ENCODE measurements at regions not wholly inside any gene's neighbourhood (a gene's known extent, or its start where the extent isn't known, plus 50 kb on each side); places are given as distances from the start of the nearest gene placed in this dataset.

- peaks cover 22 to 30% (median 28%) of the 10 kb centered on the region in 3 donors for H3K27me3 Mint-ChIP-seq
- H3K4me3 Mint-ChIP-seq = no peak overlapping the region
- H3K9me3 Mint-ChIP-seq = peaks cover 0 to 12% (median 1%) of the 10 kb centered on the region in 7 donors
- no peaks in the 10 kb centered on the region for H3K4me1 Mint-ChIP-seq
- DNase-seq (no peak), ATAC-seq (ENCODE audit: low read depth in 2 of 2) (no peak)
- no peak overlapping the region for H3K27ac Mint-ChIP-seq
- no peaks in the 10 kb centered on the region for H3K36me3 Mint-ChIP-seq
Observed at GRCh38 chr4:138857416-138857815, 158.2 kb upstream of the NOCT start.

DNA sequence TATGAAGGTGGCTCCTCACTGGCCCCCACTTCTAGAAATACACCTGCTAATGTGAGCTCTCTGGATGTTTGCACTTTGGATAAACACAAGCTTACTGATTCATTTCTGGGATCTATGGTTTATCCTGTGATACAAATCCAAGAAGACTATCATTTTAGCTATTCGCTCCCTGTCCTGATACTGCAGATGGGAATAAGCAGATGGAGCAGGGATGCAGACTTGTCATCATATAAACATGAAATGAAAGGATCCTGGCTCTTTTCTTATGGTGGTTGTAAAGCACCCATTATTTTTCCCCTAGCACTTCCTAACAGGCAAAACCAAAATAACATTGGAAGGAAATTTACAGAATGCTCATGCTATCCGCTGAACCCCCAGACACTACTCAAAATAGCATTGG lies 162.9 kb upstream of the NOCT start:
- Mint-ChIP-seq H3K4me3 (peak overlapping the region in 1 of 8 donors; percentile 6), H3K36me3 (no peaks in the 10 kb centered on the region)

GRCh38 chr4:138851391-138852335 lies 163.9 kb upstream of the NOCT start:
- Mint-ChIP-seq H3K27ac (no peak overlapping the region), H3K4me1 (peaks cover 0 to 10% (median 6%) of the 10 kb centered on the region in 3 donors), H3K9me3 (peaks cover 0 to 12% (median 5%) of the 10 kb centered on the region in 7 donors), H3K36me3 (no peaks in the 10 kb centered on the region), H3K27me3 (peaks cover 13 to 35% (median 32%) of the 10 kb centered on the region in 3 donors), H3K4me3 (peak overlapping the region in 1 of 8 donors; percentile 2)
- no peak for ATAC-seq (ENCODE audit: low read depth in 2 of 2)
- no peak for DNase-seq

More for the DNA sequence above, 162.9 kb upstream of the NOCT start:
- Mint-ChIP-seq H3K4me1 (peaks cover 0 to 10% (median 6%) of the 10 kb centered on the region in 3 donors), H3K27ac (no peak overlapping the region), H3K9me3 (peaks cover 0 to 12% (median 5%) of the 10 kb centered on the region in 7 donors), H3K27me3 (peaks cover 16 to 28% (median 25%) of the 10 kb centered on the region in 3 donors)
- DNase-seq = no peak
- no peak for ATAC-seq (ENCODE audit: low read depth in 2 of 2)

- Mint-ChIP-seq H3K4me3 (no peak overlapping the region), H3K36me3 (no peaks in the 10 kb centered on the region), H3K27ac (no peak overlapping the region), H3K4me1 (no peaks in the 10 kb centered on the region), H3K9me3 (peaks cover 0 to 5% (median 0%) of the 10 kb centered on the region in 7 donors), H3K27me3 (peaks cover 8 to 27% (median 18%) of the 10 kb centered on the region in 3 donors)
- ATAC-seq (ENCODE audit: low read depth in 2 of 2) (no peak), DNase-seq (no peak)
Observed at GRCh38 chr4:138845664-138846063, 169.9 kb upstream of the NOCT start.

DNA sequence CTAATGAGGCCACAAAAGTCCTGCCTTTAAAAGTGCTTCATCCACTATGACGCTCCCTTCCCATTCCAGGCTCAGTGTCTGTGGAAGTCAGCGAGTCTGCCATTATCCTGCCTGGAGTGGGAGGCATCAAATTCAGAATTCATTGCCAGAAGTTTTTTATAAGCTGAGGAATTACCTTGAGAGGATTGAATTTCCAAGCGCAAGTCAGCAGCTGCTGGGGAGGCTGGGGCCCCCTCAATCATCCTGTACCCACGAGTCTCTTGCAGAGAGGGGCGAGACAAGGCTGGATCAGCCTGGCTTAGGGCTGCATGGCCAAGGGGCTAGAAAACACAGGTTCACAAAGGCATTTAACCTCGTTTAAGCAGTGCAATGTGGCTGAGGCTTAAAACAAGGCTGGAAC lies 170.5 kb upstream of the NOCT start:
- Mint-ChIP-seq H3K9me3 (peaks cover 0 to 5% (median 0%) of the 10 kb centered on the region in 7 donors), H3K4me3 (no peak overlapping the region), H3K36me3 (no peaks in the 10 kb centered on the region), H3K27me3 (peaks cover 12 to 26% (median 18%) of the 10 kb centered on the region in 3 donors), H3K4me1 (no peaks in the 10 kb centered on the region), H3K27ac (no peak overlapping the region)
- ATAC-seq (ENCODE audit: low read depth in 2 of 2) (no peak), DNase-seq (no peak)

GRCh38 chr4:138843616-138844015 lies 172.0 kb upstream of the NOCT start:
- Mint-ChIP-seq H3K9me3 (no peaks in the 10 kb centered on the region), H3K36me3 (no peaks in the 10 kb centered on the region), H3K4me1 (no peaks in the 10 kb centered on the region), H3K27ac (no peak overlapping the region), H3K27me3 (peaks cover 15 to 22% (median 21%) of the 10 kb centered on the region in 3 donors), H3K4me3 (no peak overlapping the region)
- no peak for DNase-seq
- ATAC-seq (ENCODE audit: low read depth in 2 of 2) = no peak

GRCh38 chr4:138841343-138841742 lies 174.2 kb upstream of the NOCT start:
- peak overlapping the region in 1 of 6 donors; percentile 28 for H3K27ac Mint-ChIP-seq
- no peaks in the 10 kb centered on the region for H3K4me1 Mint-ChIP-seq
- peaks cover 15 to 16% (median 15%) of the 10 kb centered on the region in 3 donors for H3K27me3 Mint-ChIP-seq
- H3K9me3 Mint-ChIP-seq = no peaks in the 10 kb centered on the region
- ATAC-seq (ENCODE audit: low read depth in 2 of 2) = no peak
- DNase-seq = no peak
- no peak overlapping the region for H3K4me3 Mint-ChIP-seq
- H3K36me3 Mint-ChIP-seq = no peaks in the 10 kb centered on the region

- Mint-ChIP-seq H3K27ac (no peak overlapping the region), H3K4me1 (no peaks in the 10 kb centered on the region), H3K4me3 (no peak overlapping the region), H3K9me3 (no peaks in the 10 kb centered on the region), H3K27me3 (peaks cover 19 to 23% (median 20%) of the 10 kb centered on the region in 3 donors), H3K36me3 (no peaks in the 10 kb centered on the region)
- DNase-seq (no peak), ATAC-seq (ENCODE audit: low read depth in 2 of 2) (no peak)
Observed at GRCh38 chr4:138838251-138838650, 177.3 kb upstream of the NOCT start.

- DNase-seq = no peak
- Mint-ChIP-seq H3K27me3 (peaks cover 11 to 19% (median 11%) of the 10 kb centered on the region in 3 donors), H3K4me1 (no peaks in the 10 kb centered on the region), H3K36me3 (no peaks in the 10 kb centered on the region), H3K9me3 (no peaks in the 10 kb centered on the region), H3K4me3 (no peak overlapping the region), H3K27ac (no peak overlapping the region)
- no peak for ATAC-seq (ENCODE audit: low read depth in 2 of 2)
Observed at GRCh38 chr4:138835832-138836533, 179.6 kb upstream of the NOCT start.

- Mint-ChIP-seq H3K9me3 (no peaks in the 10 kb centered on the region), H3K4me1 (no peaks in the 10 kb centered on the region), H3K4me3 (peak overlapping the region in 1 of 8 donors; percentile 55), H3K36me3 (no peaks in the 10 kb centered on the region), H3K27me3 (peaks cover 4 to 16% (median 7%) of the 10 kb centered on the region in 3 donors), H3K27ac (no peak overlapping the region)
- DNase-seq (no peak), ATAC-seq (ENCODE audit: low read depth in 2 of 2) (no peak)
Observed at GRCh38 chr4:138833974-138834373, 181.6 kb upstream of the NOCT start.

- Mint-ChIP-seq H3K4me3 (no peak overlapping the region), H3K27me3 (peaks cover 4 to 14% (median 10%) of the 10 kb centered on the region in 3 donors), H3K36me3 (no peaks in the 10 kb centered on the region), H3K9me3 (no peaks in the 10 kb centered on the region), H3K4me1 (no peaks in the 10 kb centered on the region), H3K27ac (no peak overlapping the region)
- DNase-seq (no peak), ATAC-seq (ENCODE audit: low read depth in 2 of 2) (no peak)
Observed at GRCh38 chr4:138832563-138832962, 183.0 kb upstream of the NOCT start.

GRCh38 chr4:138831948-138832347 lies 183.6 kb upstream of the NOCT start:
- DNase-seq (no peak), ATAC-seq (ENCODE audit: low read depth in 2 of 2) (no peak)
- no peaks in the 10 kb centered on the region for H3K9me3 Mint-ChIP-seq
- no peaks in the 10 kb centered on the region for H3K36me3 Mint-ChIP-seq
- H3K4me3 Mint-ChIP-seq = no peak overlapping the region
- H3K4me1 Mint-ChIP-seq = no peaks in the 10 kb centered on the region
- H3K27ac Mint-ChIP-seq = no peak overlapping the region
- peaks cover 4 to 14% (median 10%) of the 10 kb centered on the region in 3 donors for H3K27me3 Mint-ChIP-seq

DNA sequence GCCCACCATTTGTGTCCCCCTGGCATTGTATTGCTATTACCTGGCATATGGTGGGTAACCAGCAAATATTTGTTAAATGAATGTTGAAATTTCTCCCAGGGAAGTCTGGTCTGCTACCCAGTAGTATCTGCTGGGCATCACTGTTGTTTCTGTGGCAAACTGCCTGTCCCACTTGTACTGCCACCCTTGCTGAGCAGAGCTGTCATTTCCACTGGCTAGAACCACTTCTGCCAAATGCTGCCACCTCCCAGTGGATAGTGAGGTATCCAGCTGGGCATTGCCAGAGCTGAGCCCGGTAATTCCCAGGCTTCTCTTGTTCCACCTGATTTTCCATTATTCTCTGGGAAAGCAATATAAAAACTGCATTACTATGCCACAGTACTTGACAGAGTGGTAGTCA lies 186.7 kb upstream of the NOCT start:
- Mint-ChIP-seq H3K9me3 (no peaks in the 10 kb centered on the region), H3K4me3 (no peak overlapping the region), H3K27ac (no peak overlapping the region), H3K27me3 (peaks cover 4 to 14% (median 10%) of the 10 kb centered on the region in 3 donors), H3K36me3 (no peaks in the 10 kb centered on the region), H3K4me1 (no peaks in the 10 kb centered on the region)
- ATAC-seq (ENCODE audit: low read depth in 2 of 2) (no peak), DNase-seq (no peak)
